SK-N-SH treated with all-trans-retinoic acid at 6 μM for 48 hours (cell line): ENCODE measurements at regions not wholly inside any gene's neighbourhood (a gene's known extent, or its start where the extent isn't known, plus 50 kb on each side); places are given as distances from the start of the nearest gene placed in this dataset.

Experiments used
- ATAC-seq: fragments of 200-7000 bp; cut with Tn5 transposase; 3 replicates; pipeline ENCODE4 v1.9.1; 2020; ENCODE audit warnings: mild to moderate bottlenecking, moderate library complexity
- ARNTL ChIP-seq: fragments of 450-650 bp; formaldehyde crosslinking; IDR thresholded peaks from 2 replicates; pipeline ENCODE4 v1.5.0; 2020; ENCODE audit warnings: low read depth, mild to moderate bottlenecking, moderate library complexity, borderline replicate concordance
- BACH2 ChIP-seq: fragments of 250-450 bp; sonication (Bioruptor Pico); IDR thresholded peaks from 2 replicates; pipeline ENCODE4 v1.9.0; 2021; ENCODE audit warnings: mild to moderate bottlenecking, borderline replicate concordance
- CREB5 ChIP-seq: fragments of 250-450 bp; sonication (Bioruptor Pico); IDR thresholded peaks from 2 replicates; pipeline ENCODE4 v1.5.1; 2020; ENCODE audit warnings: low read depth, mild to moderate bottlenecking, moderate library complexity
- CSDC2 ChIP-seq: fragments of 250-450 bp; sonication (Bioruptor Pico); IDR thresholded peaks from 2 replicates; pipeline ENCODE4 v1.5.0; 2020; ENCODE audit warnings: mild to moderate bottlenecking, moderate library complexity
- CSRNP3 ChIP-seq: fragments of 250-450 bp; sonication (Bioruptor Pico); IDR thresholded peaks from 2 replicates; pipeline ENCODE4 v1.5.1; 2021; ENCODE audit warnings: mild to moderate bottlenecking, moderate library complexity
- ESRRG ChIP-seq: fragments of 250-450 bp; sonication (Bioruptor Pico); IDR thresholded peaks from 2 replicates; pipeline ENCODE4 v1.6.1; 2021; ENCODE audit warnings: mild to moderate bottlenecking
- GLIS3 ChIP-seq: fragments of 250-450 bp; sonication (Bioruptor Pico); IDR thresholded peaks from 2 replicates; pipeline ENCODE4 v1.5.0; 2020; ENCODE audit warnings: mild to moderate bottlenecking, moderate library complexity
- ISL1 ChIP-seq: fragments of 250-450 bp; sonication (Bioruptor Pico); IDR thresholded peaks from 2 replicates; pipeline ENCODE4 v2.1.2; 2022; ENCODE audit warnings: mild to moderate bottlenecking, moderate library complexity
- OSR1 ChIP-seq: fragments of 250-450 bp; sonication (Bioruptor Pico); IDR thresholded peaks from 2 replicates; pipeline ENCODE4 v1.8.0; 2022; ENCODE audit warnings: moderate library complexity, mild to moderate bottlenecking, inconsistent platforms
- POU6F1 ChIP-seq: fragments of 250-450 bp; sonication (Bioruptor Pico); IDR thresholded peaks from 2 replicates; pipeline ENCODE4 v1.8.0; 2021; ENCODE audit warnings: low read depth, mild to moderate bottlenecking, moderate library complexity, borderline replicate concordance
- PPARA ChIP-seq: fragments of 250-450 bp; sonication (Bioruptor Pico); IDR thresholded peaks from 2 replicates; pipeline ENCODE4 v1.5.0; 2020; ENCODE audit warnings: mild to moderate bottlenecking, borderline replicate concordance
- RARB ChIP-seq: fragments of 250-450 bp; sonication (Bioruptor Pico); IDR thresholded peaks from 2 replicates; pipeline ENCODE4 v1.8.0; 2021; ENCODE audit warnings: mild to moderate bottlenecking, moderate library complexity
- SNAI2 ChIP-seq: fragments of 250-450 bp; sonication (Bioruptor Pico); IDR thresholded peaks from 2 replicates; pipeline ENCODE4 v1.5.0; 2020; ENCODE audit warnings: mild to moderate bottlenecking, moderate library complexity
- TCF4 ChIP-seq: fragments of 250-450 bp; sonication (Bioruptor Pico); IDR thresholded peaks from 2 replicates; pipeline ENCODE4 v1.8.0; 2021; ENCODE audit warnings: mild to moderate bottlenecking, moderate library complexity, borderline replicate concordance
- TOX ChIP-seq: fragments of 250-450 bp; sonication (Bioruptor Pico); IDR thresholded peaks from 2 replicates; pipeline ENCODE4 v1.8.0; 2021; ENCODE audit warnings: mild to moderate bottlenecking, moderate library complexity, borderline replicate concordance
- TSHZ2 ChIP-seq: fragments of 250-450 bp; sonication (Bioruptor Pico); IDR thresholded peaks from 2 replicates; pipeline ENCODE4 v1.5.0; 2020; ENCODE audit warnings: mild to moderate bottlenecking, moderate library complexity
- ZC3H10 ChIP-seq: fragments of 250-450 bp; sonication (Bioruptor Pico); IDR thresholded peaks from 2 replicates; pipeline ENCODE4 v1.5.1; 2021; ENCODE audit warnings: mild to moderate bottlenecking, moderate library complexity
- ZFP3 ChIP-seq: fragments of 250-450 bp; sonication (Bioruptor Pico); IDR thresholded peaks from 2 replicates; pipeline ENCODE4 v1.5.0; 2020; ENCODE audit warnings: mild to moderate bottlenecking, moderate library complexity
- ZFP30 ChIP-seq: fragments of 450-650 bp; formaldehyde crosslinking; IDR thresholded peaks from 2 replicates; pipeline ENCODE4 v1.5.0; 2022; ENCODE audit warnings: mild to moderate bottlenecking, moderate library complexity
- ZNF565 ChIP-seq: fragments of 450-650 bp; formaldehyde crosslinking; conservative IDR thresholded peaks from 2 replicates; pipeline ENCODE4 v1.5.0; 2020; ENCODE audit warnings: low read depth, mild to moderate bottlenecking, moderate library complexity
- ZNF70 ChIP-seq: fragments of 450-650 bp; formaldehyde crosslinking; IDR thresholded peaks from 2 replicates; pipeline ENCODE4 v1.5.0; 2020; ENCODE audit warnings: mild to moderate bottlenecking, moderate library complexity
- ZNF8 ChIP-seq: fragments of 450-650 bp; formaldehyde crosslinking; IDR thresholded peaks from 2 replicates; pipeline ENCODE4 v1.5.0; 2020; ENCODE audit warnings: mild to moderate bottlenecking, moderate library complexity
- TF ChIP-seq, protein P1 (sequence below): fragments of 250-450 bp; sonication (Bioruptor Pico); IDR thresholded peaks from 2 replicates; pipeline ENCODE4 v1.8.0; 2020; ENCODE audit warnings: mild to moderate bottlenecking, moderate library complexity, borderline replicate concordance

DNA sequence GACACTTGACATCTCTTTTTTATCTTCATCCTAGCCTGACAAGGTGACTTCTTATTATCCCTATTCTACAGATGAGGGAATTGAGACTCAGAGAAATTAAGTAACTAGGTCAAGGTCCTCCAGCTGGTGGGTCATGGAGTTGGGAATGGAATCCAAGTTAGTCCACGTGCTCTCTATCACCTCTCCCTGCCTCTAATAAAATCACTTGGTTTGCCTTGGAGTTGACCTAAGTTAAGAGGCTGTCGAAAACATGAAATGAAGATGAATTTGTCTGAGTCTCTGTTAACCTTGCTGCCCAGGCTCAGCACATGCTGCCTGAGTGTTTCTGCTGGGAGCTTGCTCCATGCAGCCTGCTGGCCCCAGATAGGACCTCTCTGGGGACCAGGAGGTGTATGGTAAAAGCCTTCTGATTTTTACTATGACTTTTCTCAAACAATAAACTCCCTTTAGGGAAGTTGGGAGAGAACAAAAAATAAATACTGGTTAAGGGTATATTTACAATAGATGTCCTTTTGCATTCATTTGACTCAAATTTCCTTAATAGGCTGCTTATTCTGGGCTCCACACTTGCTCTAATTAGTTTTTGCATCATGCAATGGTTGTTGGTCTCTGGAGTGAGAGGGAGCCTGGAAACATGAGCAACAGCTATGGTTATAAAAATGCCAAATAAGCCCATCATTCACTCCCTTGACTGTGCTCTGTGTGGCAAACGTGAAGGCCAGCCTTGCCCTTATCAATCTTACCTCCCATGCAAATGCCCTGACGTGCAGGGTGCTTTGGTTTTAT, 61.6 kb upstream of the DHX15 start:
- no peak for TF ChIP-seq TOX (CRISPR knock-in tag)
- no peak for TF ChIP-seq POU6F1 (CRISPR knock-in tag)
- TF ChIP-seq BACH2, result no peak
- no peak for TF ChIP-seq ZNF70
- no peak for TF ChIP-seq CSDC2 (CRISPR knock-in tag)
- TF ChIP-seq ZFP3 (CRISPR knock-in tag), result no peak
- TF ChIP-seq ZC3H10 (CRISPR knock-in tag), result no peak
- no peak for TF ChIP-seq ZFP30
- no peak for TF ChIP-seq TCF4 (CRISPR knock-in tag)
- TF ChIP-seq ISL1 (CRISPR knock-in tag), result no peak
- TF ChIP-seq SNAI2 (CRISPR knock-in tag), result no peak
- TF ChIP-seq, protein P1, sequence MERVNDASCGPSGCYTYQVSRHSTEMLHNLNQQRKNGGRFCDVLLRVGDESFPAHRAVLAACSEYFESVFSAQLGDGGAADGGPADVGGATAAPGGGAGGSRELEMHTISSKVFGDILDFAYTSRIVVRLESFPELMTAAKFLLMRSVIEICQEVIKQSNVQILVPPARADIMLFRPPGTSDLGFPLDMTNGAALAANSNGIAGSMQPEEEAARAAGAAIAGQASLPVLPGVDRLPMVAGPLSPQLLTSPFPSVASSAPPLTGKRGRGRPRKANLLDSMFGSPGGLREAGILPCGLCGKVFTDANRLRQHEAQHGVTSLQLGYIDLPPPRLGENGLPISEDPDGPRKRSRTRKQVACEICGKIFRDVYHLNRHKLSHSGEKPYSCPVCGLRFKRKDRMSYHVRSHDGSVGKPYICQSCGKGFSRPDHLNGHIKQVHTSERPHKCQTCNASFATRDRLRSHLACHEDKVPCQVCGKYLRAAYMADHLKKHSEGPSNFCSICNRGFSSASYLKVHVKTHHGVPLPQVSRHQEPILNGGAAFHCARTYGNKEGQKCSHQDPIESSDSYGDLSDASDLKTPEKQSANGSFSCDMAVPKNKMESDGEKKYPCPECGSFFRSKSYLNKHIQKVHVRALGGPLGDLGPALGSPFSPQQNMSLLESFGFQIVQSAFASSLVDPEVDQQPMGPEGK (CRISPR knock-in tag), result no peak
- TF ChIP-seq ARNTL (CRISPR knock-in tag), result no peak
- TF ChIP-seq CSRNP3 (CRISPR knock-in tag), result no peak
- no peak for TF ChIP-seq ZNF565 (CRISPR knock-in tag)
- no peak for TF ChIP-seq RARB (CRISPR knock-in tag)
- peak; percentile 27; the same call in 1 of the 3 replicates for ATAC-seq

- ATAC-seq, result no peak
- TF ChIP-seq ARNTL (CRISPR knock-in tag), result no peak
- TF ChIP-seq ZNF70, result no peak
- no peak for TF ChIP-seq ISL1 (CRISPR knock-in tag)
- no peak for TF ChIP-seq ZFP30
- TF ChIP-seq TCF4 (CRISPR knock-in tag), result no peak
- no peak for TF ChIP-seq OSR1 (CRISPR knock-in tag)
- no peak for TF ChIP-seq PPARA (CRISPR knock-in tag)
- no peak for TF ChIP-seq TSHZ2 (CRISPR knock-in tag)
- TF ChIP-seq SNAI2 (CRISPR knock-in tag), result no peak
- TF ChIP-seq ZFP3 (CRISPR knock-in tag), result no peak
- no peak for TF ChIP-seq GLIS3 (CRISPR knock-in tag)
- no peak for TF ChIP-seq ZC3H10 (CRISPR knock-in tag)
- no peak for TF ChIP-seq ZNF565 (CRISPR knock-in tag)
- TF ChIP-seq ESRRG, result no peak
- TF ChIP-seq CSRNP3 (CRISPR knock-in tag), result no peak
- no peak for TF ChIP-seq TOX (CRISPR knock-in tag)
- no peak for TF ChIP-seq BACH2
- no peak for TF ChIP-seq CREB5 (CRISPR knock-in tag)
- TF ChIP-seq ZNF8, result no peak
Observed at GRCh38 chr4:24646798-24647460, 62.6 kb upstream of the DHX15 start.
